ENCODE measurements at regions not wholly inside any gene's neighbourhood (a gene's known extent, or its start where the extent isn't known, plus 50 kb on each side); places are given as distances from the start of the nearest gene placed in this dataset.

DNA sequence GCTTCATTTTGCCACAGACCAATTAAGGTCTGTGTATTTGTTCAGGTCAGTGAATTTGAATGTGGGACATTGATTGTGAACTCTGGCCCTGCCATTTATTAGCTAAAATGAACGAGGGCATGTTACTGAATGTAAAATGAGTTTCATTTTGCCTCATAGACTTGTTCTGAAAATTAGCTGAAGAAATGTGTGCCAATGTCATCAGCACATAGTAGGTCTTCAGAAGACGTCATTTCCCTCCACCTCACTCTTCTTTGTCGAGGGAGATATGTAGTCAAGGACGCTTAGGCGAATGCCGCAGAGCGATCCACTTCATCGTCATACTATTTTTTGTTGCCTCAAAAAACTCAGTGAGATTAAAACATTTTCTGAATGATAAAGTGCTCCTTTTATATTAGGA is 291.7 kb downstream of the SMOC2 start:
- no peaks in the 10 kb centered on the region for H3K4me1 ChIP-seq
- no peaks in the 10 kb centered on the region for H3K27me3 ChIP-seq
- no peak overlapping the region for H3K4me3 ChIP-seq
- DNase-seq (ENCODE audit: low spot score in 2 of 2) = no peak
- no peaks in the 10 kb centered on the region for H3K36me3 ChIP-seq
- H3K27ac ChIP-seq = no peak overlapping the region
- intact Hi-C loops (cut with DNase I) = no loop called here
- TF ChIP-seq, protein P1, sequence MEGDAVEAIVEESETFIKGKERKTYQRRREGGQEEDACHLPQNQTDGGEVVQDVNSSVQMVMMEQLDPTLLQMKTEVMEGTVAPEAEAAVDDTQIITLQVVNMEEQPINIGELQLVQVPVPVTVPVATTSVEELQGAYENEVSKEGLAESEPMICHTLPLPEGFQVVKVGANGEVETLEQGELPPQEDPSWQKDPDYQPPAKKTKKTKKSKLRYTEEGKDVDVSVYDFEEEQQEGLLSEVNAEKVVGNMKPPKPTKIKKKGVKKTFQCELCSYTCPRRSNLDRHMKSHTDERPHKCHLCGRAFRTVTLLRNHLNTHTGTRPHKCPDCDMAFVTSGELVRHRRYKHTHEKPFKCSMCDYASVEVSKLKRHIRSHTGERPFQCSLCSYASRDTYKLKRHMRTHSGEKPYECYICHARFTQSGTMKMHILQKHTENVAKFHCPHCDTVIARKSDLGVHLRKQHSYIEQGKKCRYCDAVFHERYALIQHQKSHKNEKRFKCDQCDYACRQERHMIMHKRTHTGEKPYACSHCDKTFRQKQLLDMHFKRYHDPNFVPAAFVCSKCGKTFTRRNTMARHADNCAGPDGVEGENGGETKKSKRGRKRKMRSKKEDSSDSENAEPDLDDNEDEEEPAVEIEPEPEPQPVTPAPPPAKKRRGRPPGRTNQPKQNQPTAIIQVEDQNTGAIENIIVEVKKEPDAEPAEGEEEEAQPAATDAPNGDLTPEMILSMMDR (IDR thresholded peaks at IDR 0.05) = no peak
- no peaks in the 10 kb centered on the region for H3K9me3 ChIP-seq

DNA sequence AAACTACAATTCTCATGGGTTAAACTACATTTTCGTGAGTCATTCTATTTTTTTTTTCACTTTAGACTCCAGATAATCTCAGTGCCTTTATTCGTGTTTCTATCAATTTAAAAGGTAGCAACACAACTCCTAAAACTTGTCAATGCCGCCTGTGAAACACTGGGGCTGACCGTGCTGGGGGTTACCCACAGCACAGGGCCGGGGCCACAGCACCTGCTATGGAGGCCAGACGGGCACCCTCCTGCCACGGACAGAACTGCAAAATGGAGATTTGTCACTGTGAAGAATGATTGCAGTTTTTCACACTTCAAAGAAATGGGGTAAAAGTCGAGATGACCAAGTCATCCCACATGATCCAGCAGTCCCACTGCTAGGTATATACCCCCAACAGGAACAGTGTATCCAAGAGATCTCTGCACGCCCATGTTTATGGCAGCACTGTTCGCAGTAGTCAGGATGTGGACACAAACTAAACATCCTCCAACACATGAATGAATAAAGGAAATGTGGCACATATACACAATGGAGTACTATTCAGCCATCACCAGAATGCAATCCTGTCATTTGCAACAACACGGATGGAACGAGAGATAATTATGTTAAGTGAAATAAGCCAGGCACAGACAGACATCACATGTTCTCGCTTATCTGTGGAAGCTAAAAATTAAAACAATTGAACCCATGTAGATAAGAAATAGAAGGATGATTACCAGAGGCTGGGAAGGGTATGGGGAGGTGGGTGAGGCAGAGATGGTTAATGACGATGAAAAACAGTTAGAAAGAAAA is 290.1 kb downstream of the SMOC2 start:
- intact Hi-C loops (cut with DNase I) = no loop called here
- Histone ChIP-seq H3K27ac (no peak overlapping the region), H3K4me3 (no peak overlapping the region), H3K27me3 (no peaks in the 10 kb centered on the region), H3K9me3 (no peaks in the 10 kb centered on the region), H3K4me1 (no peaks in the 10 kb centered on the region), H3K36me3 (no peaks in the 10 kb centered on the region)
- no peak for DNase-seq (ENCODE audit: low spot score in 2 of 2)
- TF ChIP-seq, protein P1 (IDR thresholded peaks at IDR 0.05) = no peak

DNA sequence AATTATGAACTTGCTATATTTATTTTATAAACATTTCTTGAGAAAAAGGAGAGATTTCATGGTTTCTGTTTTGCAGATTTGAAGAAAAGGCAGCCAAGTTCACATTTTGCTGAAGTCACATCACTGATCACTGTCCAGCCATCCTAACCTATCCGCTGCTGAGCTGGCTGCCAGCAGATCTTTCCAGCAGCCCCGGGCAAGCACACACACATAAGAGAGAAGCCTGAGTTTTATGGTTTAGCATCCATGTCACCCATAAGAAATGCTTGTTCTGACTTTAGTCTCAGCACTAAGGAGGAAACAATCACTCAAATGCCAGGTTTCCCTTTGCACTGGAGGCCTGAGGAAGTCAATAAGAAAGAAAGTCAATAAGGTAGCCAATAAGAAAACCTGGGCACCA is 287.1 kb downstream of the SMOC2 start:
- no peaks in the 10 kb centered on the region for H3K36me3 ChIP-seq
- H3K27me3 ChIP-seq = no peaks in the 10 kb centered on the region
- DNase-seq (ENCODE audit: low spot score in 2 of 2) = no peak
- H3K4me3 ChIP-seq = no peak overlapping the region
- H3K27ac ChIP-seq = no peak overlapping the region
- H3K4me1 ChIP-seq = no peaks in the 10 kb centered on the region
- no peaks in the 10 kb centered on the region for H3K9me3 ChIP-seq
- intact Hi-C loops (cut with DNase I) = no loop called here
- TF ChIP-seq, protein P1 (IDR thresholded peaks at IDR 0.05) = no peak

DNA sequence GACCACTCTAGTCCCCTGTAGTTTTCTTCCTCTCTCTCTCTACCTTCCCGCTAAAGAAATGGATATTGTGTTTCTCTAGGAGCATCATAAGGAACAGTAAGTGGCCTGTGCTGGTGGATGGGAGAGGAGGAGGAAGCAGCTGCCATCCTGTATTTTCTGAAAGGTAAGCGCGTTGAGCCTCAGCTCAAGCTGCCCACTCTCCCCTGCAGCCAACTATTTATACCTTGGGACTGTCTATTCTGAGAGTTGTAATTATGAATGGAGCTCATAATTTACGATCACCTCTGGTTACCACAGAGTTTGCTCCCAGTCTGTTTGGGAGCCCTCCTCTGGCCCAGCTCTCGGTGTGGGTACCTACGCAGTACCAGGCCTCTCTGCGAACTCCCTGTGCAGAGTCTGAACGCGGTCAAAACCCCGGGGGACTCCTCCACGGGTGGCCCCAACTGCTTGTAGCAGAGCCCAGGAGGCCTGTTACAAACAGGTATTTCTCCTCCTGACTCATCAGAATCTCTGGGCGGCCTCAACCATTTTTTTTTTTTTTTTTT is 285.4 kb downstream of the SMOC2 start:
- Histone ChIP-seq H3K36me3 (no peaks in the 10 kb centered on the region), H3K27ac (no peak overlapping the region), H3K4me3 (no peak overlapping the region), H3K27me3 (no peaks in the 10 kb centered on the region), H3K9me3 (no peaks in the 10 kb centered on the region), H3K4me1 (no peaks in the 10 kb centered on the region)
- intact Hi-C loops (cut with DNase I) = no loop called here
- no peak for DNase-seq (ENCODE audit: low spot score in 2 of 2)
- TF ChIP-seq, protein P1 (IDR thresholded peaks at IDR 0.05) = no peak

DNA sequence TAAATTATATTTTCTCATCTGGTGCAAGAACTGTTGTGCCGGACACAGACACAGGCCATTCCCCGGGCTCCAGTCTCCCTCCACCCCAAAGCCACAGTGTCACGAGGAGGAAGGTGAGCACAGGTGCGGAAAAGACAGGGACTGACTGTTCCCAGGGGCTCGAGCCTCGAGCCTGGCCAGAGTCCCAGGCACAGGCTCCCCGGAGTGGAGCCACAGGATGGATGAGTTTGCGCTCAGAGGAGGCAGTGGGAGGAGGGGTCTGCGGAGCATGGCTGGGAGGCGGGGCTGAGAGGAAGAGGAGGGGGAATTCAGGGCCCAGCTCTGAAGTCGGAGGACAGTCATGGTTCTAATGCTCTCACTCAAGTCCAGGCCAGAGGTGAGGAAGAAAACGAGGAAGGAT is 284.8 kb downstream of the SMOC2 start:
- Histone ChIP-seq H3K4me3 (no peak overlapping the region), H3K4me1 (no peaks in the 10 kb centered on the region), H3K27ac (no peak overlapping the region), H3K27me3 (no peaks in the 10 kb centered on the region), H3K36me3 (no peaks in the 10 kb centered on the region), H3K9me3 (no peaks in the 10 kb centered on the region)
- intact Hi-C loops (cut with DNase I) = no loop called here
- TF ChIP-seq, protein P1 (IDR thresholded peaks at IDR 0.05) = no peak
- DNase-seq (ENCODE audit: low spot score in 2 of 2) = peak in 1 of 2 donors; percentile 48

Measured in ascending aorta (tissue), 2 donors.